GM12878 (cell line): ENCODE measurements at regions not wholly inside any gene's neighbourhood (a gene's known extent, or its start where the extent isn't known, plus 50 kb on each side); places are given as distances from the start of the nearest gene placed in this dataset.

Experiments used
- CTCF ChIP-seq, 3 experiments: IDR thresholded peaks in 2 of 3; conservative IDR thresholded peaks in 1 of 3; 2 replicates each; pipeline ENCODE4 v1.5.1; 2011; ENCODE audit warnings: low read depth in 3 of 3, low read length in 3 of 3, mild to moderate bottlenecking in 3 of 3, control low read depth in 2 of 3, moderate library complexity in 2 of 3, inconsistent platforms in 1 of 3, mixed read lengths in 1 of 3; ENCODE audit not compliant: control insufficient read depth in 2 of 3, insufficient read depth in 1 of 3; ENCODE audit errors: extremely low read depth in 1 of 3
- EP300 ChIP-seq, 2 experiments: fragments of 150-350 bp in 1 of 2; IDR thresholded peaks; 2 replicates each; pipeline ENCODE4 v1.6.1; 2011 to 2012; ENCODE audit warnings: low read depth in 2 of 2, low read length in 2 of 2, borderline replicate concordance in 1 of 2, improper control_type of control experiment in 1 of 2, inconsistent platforms in 1 of 2; ENCODE audit not compliant: control insufficient read depth in 1 of 2
- IKZF1 ChIP-seq: fragments of 450-650 bp; conservative IDR thresholded peaks from 2 replicates; pipeline ENCODE4 v1.6.1; 2017; ENCODE audit warnings: antibody characterized with exemption, mild to moderate bottlenecking
- MXI1 ChIP-seq: fragments of 150-350 bp; IDR thresholded peaks from 2 replicates; pipeline ENCODE4 v1.6.1; 2011; ENCODE audit warnings: low read depth, mild to moderate bottlenecking, inconsistent platforms, low read length, improper control_type of control experiment
- NFYB ChIP-seq: IDR thresholded peaks from 2 replicates; pipeline ENCODE4 v1.6.1; 2011; ENCODE audit warnings: low read depth, mild to moderate bottlenecking, low read length, improper control_type of control experiment, moderate library complexity; ENCODE audit not compliant: insufficient read depth
- NRF1 ChIP-seq: conservative IDR thresholded peaks from 2 replicates; pipeline ENCODE4 v1.6.1; 2011; ENCODE audit warnings: mild to moderate bottlenecking, low read depth, low read length, improper control_type of control experiment
- PML ChIP-seq: IDR thresholded peaks from 2 replicates; pipeline ENCODE4 v1.6.1; 2012; ENCODE audit warnings: low read length, inconsistent platforms
- POLR2A ChIP-seq: IDR thresholded peaks from 2 replicates; pipeline ENCODE4 v1.6.1; 2011; ENCODE audit warnings: low read depth, mild to moderate bottlenecking, low read length
- POLR2AphosphoS5 ChIP-seq: IDR thresholded peaks from 2 replicates; pipeline ENCODE4 v1.6.1; 2011; ENCODE audit warnings: mild to moderate bottlenecking, low read length, inconsistent platforms
- POU2F2 ChIP-seq: IDR thresholded peaks from 3 replicates; pipeline ENCODE4 v1.6.1; 2011; ENCODE audit warnings: low read depth, mild to moderate bottlenecking, low read length, borderline replicate concordance
- RBBP5 ChIP-seq: fragments of 200-600 bp; sonication (generic); conservative IDR thresholded peaks from 2 replicates; pipeline ENCODE4 v1.6.1; 2016
- ZZZ3 ChIP-seq: IDR thresholded peaks from 2 replicates; pipeline ENCODE4 v1.6.1; 2011; ENCODE audit warnings: low read depth; ENCODE audit not compliant: control insufficient read depth, insufficient read length

- TF ChIP-seq MXI1 (no peak), POLR2A (no peak), CTCF (IDR thresholded peaks at IDR 0.05 in 2 of 3, conservative IDR thresholded peaks at IDR 0.05 in 1 of 3; ENCODE audit: control insufficient read depth in 2 of 3, extremely low read depth in 1 of 3, insufficient read depth in 1 of 3, low read depth in 3 of 3, low read length in 3 of 3) (no peak), POLR2AphosphoS5 (no peak), IKZF1 (no peak), EP300 (IDR thresholded peaks at IDR 0.05; ENCODE audit: borderline replicate concordance in 1 of 2, control insufficient read depth in 1 of 2, low read depth in 2 of 2, low read length in 2 of 2) (no peak), POU2F2 (no peak), ZZZ3 (no peak), NFYB (no peak), PML (no peak), RBBP5 (no peak), NRF1 (no peak)
Measured at GRCh38 chr7:142569851-142570250, 179.4 kb upstream of the PRSS1 start.
